ENCODE measurements at regions not wholly inside any gene's neighbourhood (a gene's known extent, or its start where the extent isn't known, plus 50 kb on each side); places are given as distances from the start of the nearest gene placed in this dataset.

DNA sequence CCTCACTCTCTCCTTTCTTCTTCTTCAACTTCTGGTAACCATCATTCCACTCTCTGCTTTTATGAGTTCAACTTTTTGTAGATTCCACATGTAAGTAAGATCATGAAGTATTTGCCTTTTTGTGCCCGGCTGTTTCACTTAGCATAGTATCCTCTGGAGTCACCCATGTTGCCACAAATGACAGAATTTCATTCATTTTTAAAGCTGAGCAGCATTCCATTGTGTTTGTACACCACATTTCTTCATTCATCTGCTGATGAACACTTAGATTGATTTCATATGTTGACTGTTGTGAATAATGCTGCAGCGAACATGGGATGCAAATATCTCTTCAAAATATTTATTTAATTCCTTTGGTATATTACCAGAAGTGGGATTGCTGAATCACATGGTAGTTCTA, 133.6 kb upstream of the ERBB4 start:
- ChIA-PET CTCF (no interaction called here), POLR2A (ENCODE audit: low non-redundant PET) (no interaction called here)
- no peak overlapping the region for H3K4me3 ChIP-seq (ENCODE audit: low read depth, low read length, poor library complexity, severe bottlenecking)
- TF ChIP-seq EZH2 (IDR thresholded peaks at IDR 0.05; ENCODE audit: borderline replicate concordance, low read depth, low read length, poor library complexity, severe bottlenecking), result no peak
- TF ChIP-seq, protein P1, sequence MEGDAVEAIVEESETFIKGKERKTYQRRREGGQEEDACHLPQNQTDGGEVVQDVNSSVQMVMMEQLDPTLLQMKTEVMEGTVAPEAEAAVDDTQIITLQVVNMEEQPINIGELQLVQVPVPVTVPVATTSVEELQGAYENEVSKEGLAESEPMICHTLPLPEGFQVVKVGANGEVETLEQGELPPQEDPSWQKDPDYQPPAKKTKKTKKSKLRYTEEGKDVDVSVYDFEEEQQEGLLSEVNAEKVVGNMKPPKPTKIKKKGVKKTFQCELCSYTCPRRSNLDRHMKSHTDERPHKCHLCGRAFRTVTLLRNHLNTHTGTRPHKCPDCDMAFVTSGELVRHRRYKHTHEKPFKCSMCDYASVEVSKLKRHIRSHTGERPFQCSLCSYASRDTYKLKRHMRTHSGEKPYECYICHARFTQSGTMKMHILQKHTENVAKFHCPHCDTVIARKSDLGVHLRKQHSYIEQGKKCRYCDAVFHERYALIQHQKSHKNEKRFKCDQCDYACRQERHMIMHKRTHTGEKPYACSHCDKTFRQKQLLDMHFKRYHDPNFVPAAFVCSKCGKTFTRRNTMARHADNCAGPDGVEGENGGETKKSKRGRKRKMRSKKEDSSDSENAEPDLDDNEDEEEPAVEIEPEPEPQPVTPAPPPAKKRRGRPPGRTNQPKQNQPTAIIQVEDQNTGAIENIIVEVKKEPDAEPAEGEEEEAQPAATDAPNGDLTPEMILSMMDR (conservative IDR thresholded peaks at IDR 0.05; ENCODE audit: low read depth, low read length), result no peak
- no peak overlapping the region for H3K27ac ChIP-seq (ENCODE audit: low read depth, low read length, poor library complexity, severe bottlenecking)
- no TSS peak for BruUV-seq (replicated peaks)
- no peak for DNase-seq (ENCODE audit: low spot score)
- no peaks in the 10 kb centered on the region for H3K36me3 ChIP-seq (ENCODE audit: insufficient read depth, low read length, poor library complexity, severe bottlenecking)
- H3K9me3 ChIP-seq (ENCODE audit: low read depth, low read length, poor library complexity, severe bottlenecking), result no peaks in the 10 kb centered on the region
- intact Hi-C loops (cut with micrococcal nuclease; ENCODE audit: unreplicated experiment), result no loop called here
- H3K27me3 ChIP-seq (replicated peaks; ENCODE audit: insufficient read depth, low read depth, low read length, poor library complexity), result no peaks in the 10 kb centered on the region
- no peaks in the 10 kb centered on the region for H3K4me1 ChIP-seq (ENCODE audit: insufficient read depth, low read length, poor library complexity, severe bottlenecking)

DNA sequence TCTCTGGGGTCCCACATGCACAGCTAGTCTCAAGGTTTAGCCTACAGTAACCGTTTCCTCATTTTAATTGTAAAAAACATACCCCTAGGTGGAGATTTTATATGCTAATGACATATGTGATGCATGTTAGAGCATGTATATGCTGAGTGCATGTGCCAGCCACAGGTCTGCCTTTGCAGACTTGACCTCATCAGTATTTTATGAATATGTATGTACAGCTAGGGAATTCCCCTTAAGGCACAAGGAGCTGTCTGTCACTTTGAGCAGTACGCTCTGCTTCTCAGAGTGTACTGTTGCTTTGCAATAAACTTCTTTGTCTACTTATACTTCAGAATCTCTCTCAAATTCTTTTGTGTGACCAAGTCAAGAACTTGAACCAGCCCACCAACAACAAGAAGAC, 131.2 kb upstream of the ERBB4 start:
- no peaks in the 10 kb centered on the region for H3K4me1 ChIP-seq (ENCODE audit: insufficient read depth, low read length, poor library complexity, severe bottlenecking)
- no peaks in the 10 kb centered on the region for H3K36me3 ChIP-seq (ENCODE audit: insufficient read depth, low read length, poor library complexity, severe bottlenecking)
- ChIA-PET CTCF (no interaction called here), POLR2A (ENCODE audit: low non-redundant PET) (no interaction called here)
- H3K27ac ChIP-seq (ENCODE audit: low read depth, low read length, poor library complexity, severe bottlenecking), result no peak overlapping the region
- H3K9me3 ChIP-seq (ENCODE audit: low read depth, low read length, poor library complexity, severe bottlenecking), result no peaks in the 10 kb centered on the region
- H3K4me3 ChIP-seq (ENCODE audit: low read depth, low read length, poor library complexity, severe bottlenecking), result no peak overlapping the region
- TF ChIP-seq, protein P1 (conservative IDR thresholded peaks at IDR 0.05; ENCODE audit: low read depth, low read length), result no peak
- no peak for TF ChIP-seq EZH2 (IDR thresholded peaks at IDR 0.05; ENCODE audit: borderline replicate concordance, low read depth, low read length, poor library complexity, severe bottlenecking)
- no peak for DNase-seq (ENCODE audit: low spot score)
- intact Hi-C loops (cut with micrococcal nuclease; ENCODE audit: unreplicated experiment), result no loop called here
- H3K27me3 ChIP-seq (replicated peaks; ENCODE audit: insufficient read depth, low read depth, low read length, poor library complexity), result no peaks in the 10 kb centered on the region
- BruUV-seq (replicated peaks), result no TSS peak

DNA sequence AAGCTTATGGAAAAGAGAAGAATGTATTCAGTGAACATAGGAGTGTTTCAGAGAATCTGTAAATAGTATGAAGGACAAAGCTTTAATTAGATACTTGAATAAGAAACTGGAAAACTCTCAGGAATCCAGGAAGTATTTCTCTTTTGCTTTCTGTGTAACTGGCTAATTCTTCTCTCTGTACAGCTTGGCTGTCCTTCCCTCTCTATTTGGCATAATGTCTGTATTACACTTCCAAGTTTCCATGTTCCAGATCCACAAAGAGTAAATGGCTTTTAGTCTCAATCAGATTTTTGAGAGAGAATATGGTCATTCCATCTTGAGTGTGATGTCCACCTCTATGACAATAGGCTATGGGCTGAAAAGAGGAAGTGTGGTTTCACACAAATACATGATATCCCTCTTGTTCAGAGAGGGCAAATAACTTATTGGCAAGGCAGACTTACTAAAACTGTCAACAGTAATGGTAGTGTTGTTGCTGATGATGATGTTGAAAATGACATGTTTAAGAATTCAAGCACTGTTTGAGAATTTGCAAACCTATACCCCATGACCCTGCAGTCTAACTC, 129.2 kb upstream of the ERBB4 start:
- Histone ChIP-seq H3K4me3 (ENCODE audit: low read depth, low read length, poor library complexity, severe bottlenecking) (no peak overlapping the region), H3K4me1 (ENCODE audit: insufficient read depth, low read length, poor library complexity, severe bottlenecking) (no peaks in the 10 kb centered on the region), H3K9me3 (ENCODE audit: low read depth, low read length, poor library complexity, severe bottlenecking) (no peaks in the 10 kb centered on the region), H3K36me3 (ENCODE audit: insufficient read depth, low read length, poor library complexity, severe bottlenecking) (no peaks in the 10 kb centered on the region), H3K27ac (ENCODE audit: low read depth, low read length, poor library complexity, severe bottlenecking) (no peak overlapping the region), H3K27me3 (replicated peaks; ENCODE audit: insufficient read depth, low read depth, low read length, poor library complexity) (no peaks in the 10 kb centered on the region)
- intact Hi-C loops (cut with micrococcal nuclease; ENCODE audit: unreplicated experiment), result no loop called here
- ChIA-PET CTCF (no interaction called here), POLR2A (ENCODE audit: low non-redundant PET) (no interaction called here)
- no peak for DNase-seq (ENCODE audit: low spot score)
- TF ChIP-seq EZH2 (IDR thresholded peaks at IDR 0.05; ENCODE audit: borderline replicate concordance, low read depth, low read length, poor library complexity, severe bottlenecking), result no peak
- TF ChIP-seq, protein P1 (conservative IDR thresholded peaks at IDR 0.05; ENCODE audit: low read depth, low read length), result no peak
- BruUV-seq (replicated peaks), result no TSS peak

All from A673 (cell line).